WTC11 (cell line): ENCODE measurements at regions not wholly inside any gene's neighbourhood (a gene's known extent, or its start where the extent isn't known, plus 50 kb on each side); places are given as distances from the start of the nearest gene placed in this dataset.

Experiments used
- ATAC-seq: fragments of 200-7000 bp; cut with Tn5 transposase; 2 replicates; pipeline ENCODE4 v1.10.0; 2021; ENCODE audit warnings: mild to moderate bottlenecking, moderate library complexity
- CTCF ChIA-PET: fragments of 300-600 bp; sonication (Branson Sonifier 250); formaldehyde crosslinking; loops from one replicate; lab custom pipeline; 2021; ENCODE audit warnings: antibody characterized with exemption; lab: Charles Lee
- POLR2A ChIA-PET: fragments of 350-600 bp; sonication (Branson Sonifier 250); formaldehyde crosslinking; loops from one replicate; lab custom pipeline; 2021; ENCODE audit warnings: antibody characterized with exemption; lab: Charles Lee
- DNase-seq: peaks from one replicate; pipeline ENCODE4 v3.0.0; 2021; ENCODE audit warnings: low spot score
- H3K27ac Mint-ChIP-seq: 2 replicates; pipeline ENCODE4 v1.8.0; 2021; ENCODE audit warnings: mixed read lengths
- H3K27me3 Mint-ChIP-seq: 2 replicates; pipeline ENCODE4 v1.8.0; 2021; ENCODE audit warnings: low read depth, mild to moderate bottlenecking, moderate library complexity, mixed read lengths
- H3K36me3 Mint-ChIP-seq: 2 replicates; pipeline ENCODE4 v1.8.0; 2021; ENCODE audit warnings: mixed read lengths
- H3K4me1 Mint-ChIP-seq: 2 replicates; pipeline ENCODE4 v1.8.0; 2022; ENCODE audit warnings: mixed read lengths
- H3K4me3 Mint-ChIP-seq: 2 replicates; pipeline ENCODE4 v1.8.0; 2021; ENCODE audit warnings: mild to moderate bottlenecking, moderate library complexity, mixed read lengths
- H3K9me3 Mint-ChIP-seq: 2 replicates; pipeline ENCODE4 v1.8.0; 2021; ENCODE audit warnings: mixed read lengths
- AR ChIP-seq: fragments of 250-450 bp; sonication (Bioruptor Pico); IDR thresholded peaks from 2 replicates; pipeline ENCODE4 v1.9.0; 2021; ENCODE audit warnings: mild to moderate bottlenecking
- ARID4B ChIP-seq: sonication (generic); formaldehyde crosslinking; IDR thresholded peaks from 2 replicates; pipeline ENCODE4 v1.8.0; 2023; ENCODE audit warnings: missing genetic modification reagents, mild to moderate bottlenecking, borderline replicate concordance
- CREM ChIP-seq: sonication (generic); formaldehyde crosslinking; IDR thresholded peaks from 2 replicates; pipeline ENCODE4 v1.8.1; 2022; ENCODE audit warnings: mild to moderate bottlenecking, missing genetic modification reagents, moderate library complexity
- E2F1 ChIP-seq: sonication (generic); formaldehyde crosslinking; IDR thresholded peaks from 2 replicates; pipeline ENCODE4 v1.8.0; 2022; ENCODE audit warnings: mild to moderate bottlenecking, missing genetic modification reagents
- ESRRA ChIP-seq: sonication (generic); formaldehyde crosslinking; IDR thresholded peaks from 2 replicates; pipeline ENCODE4 v1.8.1; 2022; ENCODE audit warnings: mild to moderate bottlenecking, missing genetic modification reagents, borderline replicate concordance
- FOXJ3 ChIP-seq: sonication (generic); formaldehyde crosslinking; IDR thresholded peaks from 2 replicates; pipeline ENCODE4 v1.9.0; 2021; ENCODE audit warnings: missing genetic modification reagents, mild to moderate bottlenecking, borderline replicate concordance
- FOXP4 ChIP-seq: sonication (generic); formaldehyde crosslinking; IDR thresholded peaks from 2 replicates; pipeline ENCODE4 v1.8.0; 2022; ENCODE audit warnings: mild to moderate bottlenecking, missing genetic modification reagents
- MLX ChIP-seq: sonication (generic); formaldehyde crosslinking; IDR thresholded peaks from 2 replicates; pipeline ENCODE4 v1.8.1; 2023; ENCODE audit warnings: mild to moderate bottlenecking, missing genetic modification reagents, moderate library complexity
- NFYB ChIP-seq: sonication (generic); formaldehyde crosslinking; conservative IDR thresholded peaks from 2 replicates; pipeline ENCODE4 v1.8.0; 2022; ENCODE audit warnings: low read depth, missing genetic modification reagents
- RORB ChIP-seq: fragments of 250-450 bp; sonication (Bioruptor Pico); IDR thresholded peaks from 2 replicates; pipeline ENCODE4 v1.9.0; 2021; ENCODE audit warnings: mild to moderate bottlenecking
- SP1 ChIP-seq: sonication (generic); formaldehyde crosslinking; conservative IDR thresholded peaks from 2 replicates; pipeline ENCODE4 v1.8.1; 2022; ENCODE audit warnings: missing genetic modification reagents
- TEAD1 ChIP-seq: sonication (generic); formaldehyde crosslinking; IDR thresholded peaks from 2 replicates; pipeline ENCODE4 v1.8.0; 2022; ENCODE audit warnings: mild to moderate bottlenecking, missing genetic modification reagents
- TP53 ChIP-seq: sonication (generic); formaldehyde crosslinking; IDR thresholded peaks from 2 replicates; pipeline ENCODE4 v1.8.1; 2023; ENCODE audit warnings: mild to moderate bottlenecking, missing genetic modification reagents
- ZBTB43 ChIP-seq: sonication (generic); formaldehyde crosslinking; IDR thresholded peaks from 2 replicates; pipeline ENCODE4 v1.8.1; 2023; ENCODE audit warnings: mild to moderate bottlenecking, missing genetic modification reagents
- ZNF281 ChIP-seq: sonication (generic); formaldehyde crosslinking; IDR thresholded peaks from 2 replicates; pipeline ENCODE4 v1.8.0; 2023; ENCODE audit warnings: mild to moderate bottlenecking, missing genetic modification reagents
- ZNF317 ChIP-seq: sonication (generic); formaldehyde crosslinking; IDR thresholded peaks from 2 replicates; pipeline ENCODE4 v1.8.1; 2023; ENCODE audit warnings: low read depth, mild to moderate bottlenecking, moderate library complexity, missing genetic modification reagents, borderline replicate concordance
- ZNF671 ChIP-seq: fragments of 250-450 bp; sonication (Bioruptor Pico); IDR thresholded peaks from 2 replicates; pipeline ENCODE4 v1.8.0; 2021; ENCODE audit warnings: mild to moderate bottlenecking
- ZSCAN18 ChIP-seq: fragments of 250-450 bp; sonication (Bioruptor Pico); IDR thresholded peaks from 2 replicates; pipeline ENCODE4 v2.1.2; 2022; ENCODE audit warnings: mild to moderate bottlenecking, moderate library complexity

GRCh38 chr11:79990141-79990540 lies 549.3 kb upstream of the TENM4 start:
- POLR2A ChIA-PET, result no interaction called here
- Mint-ChIP-seq H3K4me1 (no peaks in the 10 kb centered on the region), H3K27me3 (no peaks in the 10 kb centered on the region), H3K9me3 (no peaks in the 10 kb centered on the region)
- TF ChIP-seq SP1 (CRISPR knock-in tag) (no peak), E2F1 (CRISPR knock-in tag) (no peak), NFYB (CRISPR knock-in tag) (no peak), ZBTB43 (CRISPR knock-in tag) (no peak), AR (no peak), ZNF671 (no peak)
- TF ChIP-seq, all 79 proteins: peak for 0
- H3K36me3 Mint-ChIP-seq, result no peaks in the 10 kb centered on the region
- ATAC-seq, result no peak
- no peak overlapping the region for H3K4me3 Mint-ChIP-seq
- CTCF ChIA-PET, result no interaction called here
- no peak overlapping the region for H3K27ac Mint-ChIP-seq
- DNase-seq, result no peak

- peaks cover 10% of the 10 kb centered on the region for H3K9me3 Mint-ChIP-seq
- TF ChIP-seq RORB (CRISPR knock-in tag), result no peak
- TF ChIP-seq TEAD1 (CRISPR knock-in tag), result no peak
- TF ChIP-seq ZSCAN18 (CRISPR knock-in tag), result no peak
- no peak for TF ChIP-seq ZNF317
- no peak for TF ChIP-seq ESRRA (CRISPR knock-in tag)
- no peak for TF ChIP-seq FOXJ3 (CRISPR knock-in tag)
- TF ChIP-seq ZNF281 (CRISPR knock-in tag), result no peak
- TF ChIP-seq CREM (CRISPR knock-in tag), result no peak
- TF ChIP-seq SP1 (CRISPR knock-in tag), result no peak
- no peak for TF ChIP-seq ARID4B (CRISPR knock-in tag)
- TF ChIP-seq MLX (CRISPR knock-in tag), result no peak
- no peak for TF ChIP-seq FOXP4 (CRISPR knock-in tag)
- no peak for TF ChIP-seq TP53 (CRISPR knock-in tag)
- no peaks in the 10 kb centered on the region for H3K36me3 Mint-ChIP-seq
- H3K4me1 Mint-ChIP-seq, result peaks cover 8% of the 10 kb centered on the region
- H3K27ac Mint-ChIP-seq, result no peak overlapping the region
- CTCF ChIA-PET, result no interaction called here
- DNase-seq, result no peak
- POLR2A ChIA-PET, result no interaction called here
- H3K27me3 Mint-ChIP-seq, result no peaks in the 10 kb centered on the region
- ATAC-seq, result no peak
- H3K4me3 Mint-ChIP-seq, result no peak overlapping the region
These were observed 541.4 kb upstream of the TENM4 start for GRCh38 chr11:79982185-79982584.
